ENCODE measurements at regions not wholly inside any gene's neighbourhood (a gene's known extent, or its start where the extent isn't known, plus 50 kb on each side); places are given as distances from the start of the nearest gene placed in this dataset.

DNA sequence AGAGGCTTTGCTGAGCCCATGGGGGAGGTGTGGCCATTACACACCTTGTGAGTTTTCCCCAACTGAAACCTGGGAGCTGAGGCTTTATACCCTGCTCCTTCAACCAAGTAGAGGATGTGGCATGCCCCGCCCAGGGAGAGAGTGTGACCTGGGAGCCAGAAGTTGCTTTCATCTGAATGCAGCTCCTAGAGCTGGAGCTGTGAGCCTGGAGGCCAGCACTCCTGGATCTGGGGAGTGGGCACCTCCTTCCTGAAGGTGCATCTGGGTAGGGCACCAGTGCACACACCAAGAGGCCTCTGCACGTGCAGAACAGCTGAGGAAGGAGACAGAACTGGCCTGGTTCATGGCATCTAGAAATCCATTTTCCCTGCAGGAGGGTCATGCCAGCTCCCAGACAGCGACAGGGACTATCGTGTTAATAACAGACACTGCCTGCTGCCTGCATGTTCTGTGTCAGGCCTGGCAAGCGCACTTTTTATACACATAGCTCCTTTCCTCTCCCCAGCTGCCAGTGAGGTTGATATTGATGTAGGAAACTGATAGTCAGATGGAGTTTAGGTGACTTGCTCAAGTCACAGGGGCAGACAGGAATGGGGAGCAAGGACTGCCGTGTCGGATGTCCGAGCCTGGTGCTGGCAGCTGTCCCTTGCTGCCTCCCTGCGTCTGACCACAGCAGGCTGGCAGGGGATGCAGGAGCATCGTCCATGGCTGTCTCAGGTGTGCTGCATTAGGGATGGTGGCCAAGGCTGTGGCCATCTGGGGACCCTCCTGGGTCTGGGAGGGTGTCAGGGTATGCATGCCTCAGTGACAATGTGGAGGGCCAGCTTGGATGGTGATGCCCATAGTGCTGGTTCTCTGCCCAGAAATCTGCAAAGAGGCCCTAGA is 189.9 kb upstream of the CXCL12 start:
- intact Hi-C loops (cut with micrococcal nuclease): no loop called here
- no peak for DNase-seq
- H3K9ac ChIP-seq (ENCODE audit: insufficient read depth, low read length, poor library complexity, severe bottlenecking): no peak overlapping the region
- H3K27ac ChIP-seq (ENCODE audit: low read depth in 1 of 2, low read length in 2 of 2): no peak overlapping the region
- peaks cover 0 to 4% (median 1%) of the 10 kb centered on the region in 7 donors for H3K9me3 Mint-ChIP-seq
- no peak overlapping the region for H3K27ac Mint-ChIP-seq
- 90% methylated on average over 5 of the region's 10 CpGs for WGBS (ENCODE audit: insufficient coverage)
- H2AFZ ChIP-seq (ENCODE audit: insufficient read depth, low read depth, low read length, poor library complexity, severe bottlenecking): no peak overlapping the region
- TF ChIP-seq, protein P1, sequence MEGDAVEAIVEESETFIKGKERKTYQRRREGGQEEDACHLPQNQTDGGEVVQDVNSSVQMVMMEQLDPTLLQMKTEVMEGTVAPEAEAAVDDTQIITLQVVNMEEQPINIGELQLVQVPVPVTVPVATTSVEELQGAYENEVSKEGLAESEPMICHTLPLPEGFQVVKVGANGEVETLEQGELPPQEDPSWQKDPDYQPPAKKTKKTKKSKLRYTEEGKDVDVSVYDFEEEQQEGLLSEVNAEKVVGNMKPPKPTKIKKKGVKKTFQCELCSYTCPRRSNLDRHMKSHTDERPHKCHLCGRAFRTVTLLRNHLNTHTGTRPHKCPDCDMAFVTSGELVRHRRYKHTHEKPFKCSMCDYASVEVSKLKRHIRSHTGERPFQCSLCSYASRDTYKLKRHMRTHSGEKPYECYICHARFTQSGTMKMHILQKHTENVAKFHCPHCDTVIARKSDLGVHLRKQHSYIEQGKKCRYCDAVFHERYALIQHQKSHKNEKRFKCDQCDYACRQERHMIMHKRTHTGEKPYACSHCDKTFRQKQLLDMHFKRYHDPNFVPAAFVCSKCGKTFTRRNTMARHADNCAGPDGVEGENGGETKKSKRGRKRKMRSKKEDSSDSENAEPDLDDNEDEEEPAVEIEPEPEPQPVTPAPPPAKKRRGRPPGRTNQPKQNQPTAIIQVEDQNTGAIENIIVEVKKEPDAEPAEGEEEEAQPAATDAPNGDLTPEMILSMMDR (IDR thresholded peaks at IDR 0.05): no peak
- H3K27me3 ChIP-seq (ENCODE audit: control insufficient read depth in 2 of 2, insufficient read depth in 2 of 2, low read length in 2 of 2): no peaks in the 10 kb centered on the region
- no peak overlapping the region for H3K4me3 Mint-ChIP-seq
- no peaks in the 10 kb centered on the region for H3K36me3 ChIP-seq (replicated peaks in 1 of 2; ENCODE audit: control insufficient read depth in 1 of 2, insufficient read depth in 2 of 2, low read length in 2 of 2)
- no peaks in the 10 kb centered on the region for H3K4me1 Mint-ChIP-seq
- no peaks in the 10 kb centered on the region for H4K20me1 ChIP-seq (ENCODE audit: insufficient read depth, low read length)
- no peaks in the 10 kb centered on the region for H3K79me2 ChIP-seq (ENCODE audit: insufficient read depth, low read length)
- peaks cover 1 to 4% (median 3%) of the 10 kb centered on the region in 3 donors for H3K27me3 Mint-ChIP-seq (ENCODE audit: low read depth in 3 of 3)
- H3K9me3 ChIP-seq (replicated peaks in 1 of 2; ENCODE audit: control insufficient read depth in 1 of 2, insufficient read depth in 1 of 2, low read length in 2 of 2): no peaks in the 10 kb centered on the region
- no peaks in the 10 kb centered on the region for H3K4me1 ChIP-seq (ENCODE audit: control insufficient read depth in 1 of 2, insufficient read depth in 2 of 2, low read length in 2 of 2)
- H3K36me3 Mint-ChIP-seq: no peaks in the 10 kb centered on the region
- no peak overlapping the region for H3K4me2 ChIP-seq (replicated peaks; ENCODE audit: extremely low read depth, low read length, poor library complexity, severe bottlenecking)
- H3K4me3 ChIP-seq (replicated peaks in 1 of 3; ENCODE audit: low read depth in 2 of 3, low read length in 3 of 3): no peak overlapping the region

DNA sequence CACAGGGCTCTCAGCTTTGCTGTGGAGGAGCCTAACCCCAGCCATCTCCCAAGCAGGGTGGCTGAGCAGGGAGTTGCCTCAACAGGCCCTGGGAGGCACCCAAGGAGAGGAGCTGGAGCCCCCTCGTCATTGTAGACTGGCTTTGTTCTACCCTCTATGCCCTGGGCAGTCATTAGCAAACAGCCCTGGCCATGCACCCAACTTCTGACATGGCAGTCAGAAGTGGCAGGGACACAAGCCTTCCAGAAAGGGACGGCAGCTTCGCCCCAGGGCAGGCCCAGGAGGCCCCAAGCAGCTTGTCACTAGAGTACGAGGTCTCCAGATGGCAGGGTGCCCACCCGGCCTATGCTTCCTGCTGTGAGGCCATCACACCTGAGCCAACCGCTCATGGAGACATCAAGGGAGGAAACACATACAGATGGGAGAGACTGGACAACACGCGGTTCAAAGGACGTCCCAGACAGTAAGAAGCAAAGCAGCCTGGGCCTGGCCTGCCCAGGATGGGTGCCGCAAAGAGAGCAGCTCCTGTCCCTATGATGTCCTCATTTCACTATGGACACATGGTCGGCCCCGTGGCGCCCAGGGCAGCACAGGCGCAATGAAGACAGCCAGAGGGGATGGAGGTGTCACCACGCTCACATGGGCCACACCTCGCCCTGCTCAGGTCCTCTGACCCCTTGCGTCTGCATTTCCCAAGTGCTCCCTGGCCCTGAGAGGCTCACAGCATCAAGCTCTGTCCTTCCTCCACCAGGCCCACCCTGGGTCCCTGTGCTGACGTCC is 190.9 kb upstream of the CXCL12 start:
- peaks cover 1 to 4% (median 2%) of the 10 kb centered on the region in 3 donors for H3K27me3 Mint-ChIP-seq (ENCODE audit: low read depth in 3 of 3)
- no peaks in the 10 kb centered on the region for H3K36me3 ChIP-seq (replicated peaks in 1 of 2; ENCODE audit: control insufficient read depth in 1 of 2, insufficient read depth in 2 of 2, low read length in 2 of 2)
- H3K36me3 Mint-ChIP-seq: no peaks in the 10 kb centered on the region
- H4K20me1 ChIP-seq (ENCODE audit: insufficient read depth, low read length): no peaks in the 10 kb centered on the region
- no peak overlapping the region for H3K27ac ChIP-seq (ENCODE audit: low read depth in 1 of 2, low read length in 2 of 2)
- H3K4me1 Mint-ChIP-seq: no peaks in the 10 kb centered on the region
- H2AFZ ChIP-seq (ENCODE audit: insufficient read depth, low read depth, low read length, poor library complexity, severe bottlenecking): no peak overlapping the region
- no peak overlapping the region for H3K4me3 ChIP-seq (replicated peaks in 1 of 3; ENCODE audit: low read depth in 2 of 3, low read length in 3 of 3)
- TF ChIP-seq, protein P1 (IDR thresholded peaks at IDR 0.05): no peak
- no peaks in the 10 kb centered on the region for H3K79me2 ChIP-seq (ENCODE audit: insufficient read depth, low read length)
- H3K9me3 ChIP-seq (replicated peaks in 1 of 2; ENCODE audit: control insufficient read depth in 1 of 2, insufficient read depth in 1 of 2, low read length in 2 of 2): no peaks in the 10 kb centered on the region
- H3K4me2 ChIP-seq (replicated peaks; ENCODE audit: extremely low read depth, low read length, poor library complexity, severe bottlenecking): no peak overlapping the region
- H3K27ac Mint-ChIP-seq: no peak overlapping the region
- no peaks in the 10 kb centered on the region for H3K4me1 ChIP-seq (ENCODE audit: control insufficient read depth in 1 of 2, insufficient read depth in 2 of 2, low read length in 2 of 2)
- peaks cover 0 to 4% (median under 1%) of the 10 kb centered on the region in 7 donors for H3K9me3 Mint-ChIP-seq
- H3K4me3 Mint-ChIP-seq: no peak overlapping the region
- WGBS (ENCODE audit: insufficient coverage): 90% methylated on average over 16 of the region's 18 CpGs
- H3K27me3 ChIP-seq (ENCODE audit: control insufficient read depth in 2 of 2, insufficient read depth in 2 of 2, low read length in 2 of 2): no peaks in the 10 kb centered on the region
- H3K9ac ChIP-seq (ENCODE audit: insufficient read depth, low read length, poor library complexity, severe bottlenecking): no peak overlapping the region
- intact Hi-C loops (cut with micrococcal nuclease): no loop called here
- DNase-seq: no peak

All from CD14-positive monocyte (primary cell).